Colonic mucosa (tissue), 4 donors: ENCODE measurements at regions not wholly inside any gene's neighbourhood (a gene's known extent, or its start where the extent isn't known, plus 50 kb on each side); places are given as distances from the start of the nearest gene placed in this dataset.
"Not testable (repeated sequence)": the region's sequence is repeated elsewhere in the genome, so short reads cannot be mapped to it uniquely, and the experiment has no call there.

Source experiments
- DNase-seq: peaks from one replicate; pipeline ENCODE4 v3.0.0-alpha.2; 2020
- H3K27ac ChIP-seq: fragments of 200-600 bp; one replicate; pipeline ENCODE4 v1.8.0; 2021
- H3K27me3 ChIP-seq: fragments of 200-600 bp; one replicate; pipeline ENCODE4 v1.8.0; 2021
- H3K36me3 ChIP-seq: fragments of 200-600 bp; one replicate; pipeline ENCODE4 v1.8.0; 2021
- H3K4me1 ChIP-seq: fragments of 200-600 bp; one replicate; pipeline ENCODE4 v1.8.0; 2021; ENCODE audit warnings: mild to moderate bottlenecking
- H3K4me3 ChIP-seq: fragments of 200-600 bp; one replicate; pipeline ENCODE4 v1.8.0; 2021
- H3K9ac ChIP-seq, 2 donors: one replicate each; pipeline ENCODE4 v1.7.0; 2013; ENCODE audit warnings: control low read depth in 2 of 2, low read depth in 2 of 2, low read length in 2 of 2
- H3K9me3 ChIP-seq: fragments of 200-600 bp; one replicate; pipeline ENCODE4 v1.8.0; 2021
- CTCF ChIP-seq: fragments of 200-600 bp; IDR thresholded peaks from one replicate; pipeline ENCODE4 v1.8.0; 2022; ENCODE audit warnings: antibody characterized with exemption, mild to moderate bottlenecking
- intact Hi-C: fragments of 100-400 bp; cut with DNase I; formaldehyde crosslinking; loops from one replicate; pipeline ENCODE4 v1.14.1; 2022
- donor health status: healthy.
- donor health status: DM: no; HTN: no; CAD: no.
- donor health status: DM: no; HTN: no; CAD: no.

GRCh38 chr14:105730731-105731130 is 204.3 kb downstream of the TMEM121 start:
- DNase-seq, H3K9ac ChIP-seq, H3K27ac ChIP-seq, H3K9me3 ChIP-seq, intact Hi-C loops, H3K4me1 ChIP-seq, H3K27me3 ChIP-seq, H3K4me3 ChIP-seq, H3K36me3 ChIP-seq: not testable (repeated sequence)

- H3K9me3 ChIP-seq, H3K9ac ChIP-seq, H3K27ac ChIP-seq, intact Hi-C loops, H3K36me3 ChIP-seq, H3K27me3 ChIP-seq, H3K4me3 ChIP-seq, DNase-seq, H3K4me1 ChIP-seq: not testable (repeated sequence)
These were observed 205.0 kb downstream of the TMEM121 start for GRCh38 chr14:105731221-105731985.

- no peaks in the 10 kb centered on the region for H3K4me1 ChIP-seq
- no peak overlapping the region for H3K9ac ChIP-seq
- H3K27ac ChIP-seq, result no peak overlapping the region
- H3K9me3 ChIP-seq, result no peaks in the 10 kb centered on the region
- no peaks in the 10 kb centered on the region for H3K27me3 ChIP-seq
- H3K4me3 ChIP-seq, result no peak overlapping the region
- no peaks in the 10 kb centered on the region for H3K36me3 ChIP-seq
- DNase-seq, result no peak
- no peak for TF ChIP-seq CTCF
- intact Hi-C loops, result no loop called here
These were observed 207.0 kb downstream of the TMEM121 start for GRCh38 chr14:105733081-105734065.

- DNase-seq, H3K36me3 ChIP-seq, H3K27me3 ChIP-seq, H3K9ac ChIP-seq, H3K9me3 ChIP-seq, H3K4me3 ChIP-seq, H3K4me1 ChIP-seq, H3K27ac ChIP-seq, intact Hi-C loops: not testable (repeated sequence)
These were observed 207.9 kb downstream of the TMEM121 start for GRCh38 chr14:105734241-105734640.

- H3K4me3 ChIP-seq, H3K9me3 ChIP-seq, H3K36me3 ChIP-seq, H3K27ac ChIP-seq, H3K27me3 ChIP-seq, H3K4me1 ChIP-seq, DNase-seq, H3K9ac ChIP-seq, intact Hi-C loops: not testable (repeated sequence)
These were observed 209.9 kb downstream of the TMEM121 start for GRCh38 chr14:105736331-105736730.

- Histone ChIP-seq H3K27me3 (no peaks in the 10 kb centered on the region), H3K9ac (no peak overlapping the region), H3K4me3 (no peak overlapping the region), H3K27ac (no peak overlapping the region), H3K36me3 (no peaks in the 10 kb centered on the region), H3K4me1 (no peaks in the 10 kb centered on the region), H3K9me3 (no peaks in the 10 kb centered on the region)
- TF ChIP-seq CTCF, result no peak
- no peak for DNase-seq
- intact Hi-C loops, result no loop called here
These were observed 211.3 kb downstream of the TMEM121 start for GRCh38 chr14:105737504-105738246.

- Histone ChIP-seq H3K27ac (no peak overlapping the region), H3K27me3 (no peaks in the 10 kb centered on the region), H3K4me3 (no peak overlapping the region), H3K9ac (no peak overlapping the region), H3K9me3 (no peaks in the 10 kb centered on the region), H3K4me1 (no peaks in the 10 kb centered on the region), H3K36me3 (no peaks in the 10 kb centered on the region)
- intact Hi-C loops, result no loop called here
- DNase-seq, result no peak
- no peak for TF ChIP-seq CTCF
These were observed 212.3 kb downstream of the TMEM121 start for GRCh38 chr14:105738638-105739037.
